GM12878 (cell line): ENCODE measurements at regions not wholly inside any gene's neighbourhood (a gene's known extent, or its start where the extent isn't known, plus 50 kb on each side); places are given as distances from the start of the nearest gene placed in this dataset.

ENCODE experiments used
- SIX5 ChIP-seq: IDR thresholded peaks from 2 replicates; pipeline ENCODE4 v1.6.1; 2011; ENCODE audit warnings: mild to moderate bottlenecking, low read depth, low read length, moderate library complexity; ENCODE audit not compliant: severe bottlenecking
- TF ChIP-seq, protein P1 (sequence below), 3 experiments: IDR thresholded peaks in 2 of 3; conservative IDR thresholded peaks in 1 of 3; 2 replicates each; pipeline ENCODE4 v1.5.1; 2011; ENCODE audit warnings: low read depth in 3 of 3, low read length in 3 of 3, mild to moderate bottlenecking in 3 of 3, control low read depth in 2 of 3, moderate library complexity in 2 of 3, inconsistent platforms in 1 of 3, mixed read lengths in 1 of 3; ENCODE audit not compliant: control insufficient read depth in 2 of 3, insufficient read depth in 1 of 3; ENCODE audit errors: extremely low read depth in 1 of 3
- TF ChIP-seq, protein P2 (sequence below): fragments of 450-650 bp; IDR thresholded peaks from 2 replicates; pipeline ENCODE4 v1.6.1; 2017; ENCODE audit warnings: borderline replicate concordance

DNA sequence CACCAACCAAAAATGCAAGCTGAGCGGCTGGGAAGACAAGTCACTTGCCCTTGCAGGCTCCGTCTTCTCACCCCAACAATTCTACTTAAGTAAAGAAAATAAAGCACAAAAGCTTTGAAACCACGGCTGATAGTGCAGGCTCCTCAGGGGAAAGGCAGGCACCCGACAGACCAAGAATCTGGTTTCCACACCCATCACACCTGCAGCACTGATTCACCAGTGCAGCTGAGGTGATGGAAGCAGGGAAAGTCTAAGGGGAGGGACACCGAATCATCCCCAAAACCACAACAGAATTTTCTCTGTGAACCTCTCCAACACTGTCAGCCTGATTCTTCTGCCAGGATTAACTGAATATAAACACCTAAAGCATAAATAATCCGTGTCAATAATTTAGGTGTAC lies 62.0 kb upstream of the NSMCE3 start:
- TF ChIP-seq, protein P1, sequence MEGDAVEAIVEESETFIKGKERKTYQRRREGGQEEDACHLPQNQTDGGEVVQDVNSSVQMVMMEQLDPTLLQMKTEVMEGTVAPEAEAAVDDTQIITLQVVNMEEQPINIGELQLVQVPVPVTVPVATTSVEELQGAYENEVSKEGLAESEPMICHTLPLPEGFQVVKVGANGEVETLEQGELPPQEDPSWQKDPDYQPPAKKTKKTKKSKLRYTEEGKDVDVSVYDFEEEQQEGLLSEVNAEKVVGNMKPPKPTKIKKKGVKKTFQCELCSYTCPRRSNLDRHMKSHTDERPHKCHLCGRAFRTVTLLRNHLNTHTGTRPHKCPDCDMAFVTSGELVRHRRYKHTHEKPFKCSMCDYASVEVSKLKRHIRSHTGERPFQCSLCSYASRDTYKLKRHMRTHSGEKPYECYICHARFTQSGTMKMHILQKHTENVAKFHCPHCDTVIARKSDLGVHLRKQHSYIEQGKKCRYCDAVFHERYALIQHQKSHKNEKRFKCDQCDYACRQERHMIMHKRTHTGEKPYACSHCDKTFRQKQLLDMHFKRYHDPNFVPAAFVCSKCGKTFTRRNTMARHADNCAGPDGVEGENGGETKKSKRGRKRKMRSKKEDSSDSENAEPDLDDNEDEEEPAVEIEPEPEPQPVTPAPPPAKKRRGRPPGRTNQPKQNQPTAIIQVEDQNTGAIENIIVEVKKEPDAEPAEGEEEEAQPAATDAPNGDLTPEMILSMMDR (IDR thresholded peaks at IDR 0.05 in 2 of 3, conservative IDR thresholded peaks at IDR 0.05 in 1 of 3; ENCODE audit: control insufficient read depth in 2 of 3, extremely low read depth in 1 of 3, insufficient read depth in 1 of 3, low read depth in 3 of 3, low read length in 3 of 3) = no peak
- TF ChIP-seq, protein P2, sequence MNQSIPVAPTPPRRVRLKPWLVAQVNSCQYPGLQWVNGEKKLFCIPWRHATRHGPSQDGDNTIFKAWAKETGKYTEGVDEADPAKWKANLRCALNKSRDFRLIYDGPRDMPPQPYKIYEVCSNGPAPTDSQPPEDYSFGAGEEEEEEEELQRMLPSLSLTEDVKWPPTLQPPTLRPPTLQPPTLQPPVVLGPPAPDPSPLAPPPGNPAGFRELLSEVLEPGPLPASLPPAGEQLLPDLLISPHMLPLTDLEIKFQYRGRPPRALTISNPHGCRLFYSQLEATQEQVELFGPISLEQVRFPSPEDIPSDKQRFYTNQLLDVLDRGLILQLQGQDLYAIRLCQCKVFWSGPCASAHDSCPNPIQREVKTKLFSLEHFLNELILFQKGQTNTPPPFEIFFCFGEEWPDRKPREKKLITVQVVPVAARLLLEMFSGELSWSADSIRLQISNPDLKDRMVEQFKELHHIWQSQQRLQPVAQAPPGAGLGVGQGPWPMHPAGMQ = no peak
- no peak for TF ChIP-seq SIX5
